Activated naive CD4-positive, alpha-beta T cell treated with Interleukin-2 at 50 U/mL for 16 hours (primary cell): ENCODE measurements at regions not wholly inside any gene's neighbourhood (a gene's known extent, or its start where the extent isn't known, plus 50 kb on each side); places are given as distances from the start of the nearest gene placed in this dataset.
A peak's percentile ranks its signal among the peaks of the same experiment; 100 is the strongest.

Experiments used
- DNase-seq: peaks from one replicate; pipeline ENCODE4 v3.0.0-alpha.2; 2020

GRCh38 chr6:7042654-7043545 lies 64.9 kb upstream of the RREB1 start:
- no peak for DNase-seq

GRCh38 chr6:7045331-7045730 lies 62.4 kb upstream of the RREB1 start:
- DNase-seq = no peak

GRCh38 chr6:7045746-7046145 lies 62.0 kb upstream of the RREB1 start:
- DNase-seq = no peak

GRCh38 chr6:7047128-7047527 lies 60.6 kb upstream of the RREB1 start:
- no peak for DNase-seq

GRCh38 chr6:7047966-7048365 lies 59.8 kb upstream of the RREB1 start:
- DNase-seq = no peak

GRCh38 chr6:7048894-7049293 lies 58.9 kb upstream of the RREB1 start:
- DNase-seq = no peak

GRCh38 chr6:7050004-7050403 lies 57.8 kb upstream of the RREB1 start:
- DNase-seq = no peak

- DNase-seq = peak; percentile 33
Measured at GRCh38 chr6:7050872-7051779, 56.6 kb upstream of the RREB1 start.

- peak; percentile 58 for DNase-seq
Measured at GRCh38 chr6:7051780-7052442, 55.9 kb upstream of the RREB1 start.

GRCh38 chr6:7052443-7053011 lies 55.2 kb upstream of the RREB1 start:
- DNase-seq = peak; percentile 12

- no peak for DNase-seq
Measured at GRCh38 chr6:7053125-7053774, 54.5 kb upstream of the RREB1 start.
